ENCODE measurements at regions not wholly inside any gene's neighbourhood (a gene's known extent, or its start where the extent isn't known, plus 50 kb on each side); places are given as distances from the start of the nearest gene placed in this dataset.

- Histone ChIP-seq H3T11ph (ENCODE audit: low read length) (no peak overlapping the region), H4K91ac (ENCODE audit: insufficient read length, low read depth, low read length) (no peak overlapping the region), H3K18ac (ENCODE audit: insufficient read length, low read depth, low read length) (no peak overlapping the region), H3K27ac (ENCODE audit: insufficient read length, low read depth, low read length) (no peak overlapping the region), H2BK20ac (ENCODE audit: low read depth, low read length, poor library complexity, severe bottlenecking) (no peak overlapping the region), H3K23me2 (ENCODE audit: insufficient read length, low read depth, low read length, poor library complexity, severe bottlenecking) (no peaks in the 10 kb centered on the region), H3K79me1 (ENCODE audit: insufficient read depth, low read depth, low read length, poor library complexity, severe bottlenecking) (no peaks in the 10 kb centered on the region), H3K27me3 (ENCODE audit: insufficient read depth, low read length) (no peaks in the 10 kb centered on the region), H3K4ac (ENCODE audit: low read depth, low read length) (no peak overlapping the region), H3K14ac (ENCODE audit: insufficient read depth, low read length) (no peak overlapping the region), H2BK12ac (ENCODE audit: insufficient read length, low read depth, low read length) (no peak overlapping the region), H2BK5ac (ENCODE audit: insufficient read length, low read length) (no peak overlapping the region), H3K79me2 (ENCODE audit: insufficient read depth, low read length) (no peaks in the 10 kb centered on the region), H2BK15ac (ENCODE audit: low read depth, low read length) (no peak overlapping the region), H3K9me3 (ENCODE audit: control insufficient read depth, low read depth, low read length) (no peaks in the 10 kb centered on the region), H3K4me2 (ENCODE audit: insufficient read depth, insufficient read length, low read length) (no peak overlapping the region), H2AFZ (ENCODE audit: low read length) (no peak overlapping the region), H2BK120ac (ENCODE audit: low read depth, low read length, poor library complexity, severe bottlenecking) (no peak overlapping the region), H3K9ac (ENCODE audit: extremely low read depth, insufficient read length, low read length) (no peak overlapping the region), H2AK5ac (ENCODE audit: insufficient read length, low read length) (no peak overlapping the region), H4K8ac (replicated peaks; ENCODE audit: insufficient read length, low read depth, low read length) (no peak overlapping the region), H4K20me1 (ENCODE audit: control insufficient read depth, insufficient read depth, insufficient read length) (no peaks in the 10 kb centered on the region), H3K4me1 (ENCODE audit: insufficient read depth, low read length) (no peaks in the 10 kb centered on the region), H3K23ac (ENCODE audit: insufficient read length, low read depth, low read length) (no peak overlapping the region), H3K56ac (ENCODE audit: insufficient read length, low read depth, low read length) (no peak overlapping the region), H4K5ac (ENCODE audit: insufficient read length, low read depth, low read length) (no peak overlapping the region)
- TF ChIP-seq CTCF (conservative IDR thresholded peaks at IDR 0.05), result peak; percentile 51
- no peak overlapping the region for H3K27ac Mint-ChIP-seq
- H3K36me3 Mint-ChIP-seq (ENCODE audit: insufficient read depth in 1 of 3, low read depth in 3 of 3), result peaks cover 0 to 5% (median 3%) of the 10 kb centered on the region in 3 experiments; a peak in 2 of 7 replicates
- peaks cover 6 to 7% of the 10 kb centered on the region in 2 experiments; a peak in 4 of 5 replicates for H3K9me3 Mint-ChIP-seq
- H3K4me1 Mint-ChIP-seq, result no peaks in the 10 kb centered on the region
- H3K4me3 Mint-ChIP-seq, result no peak overlapping the region
- DNase-seq, result peak; percentile 30
- peaks cover 6% of the 10 kb centered on the region for H3K27me3 Mint-ChIP-seq (ENCODE audit: low read depth)
- no CpG with 5 or more reads among the region's 8 CpGs for WGBS (ENCODE audit: extremely low coverage, insufficient read length, low lambda C conversion rate)
These were observed 330.0 kb downstream of the SETD4 start for GRCh38 chr21:35730325-35730724.

All from H9 (cell line).